K562 (cell line): ENCODE measurements at regions not wholly inside any gene's neighbourhood (a gene's known extent, or its start where the extent isn't known, plus 50 kb on each side); places are given as distances from the start of the nearest gene placed in this dataset.

Source experiments
- ATAC-seq: fragments of 200-7000 bp; cut with Tn5 transposase; 3 replicates; pipeline ENCODE4 v1.9.1; 2020; ENCODE audit warnings: moderate library complexity
- BruUV-seq: library from RNA; stranded (reverse); fragments of 400-500 nt; replicated peaks from 2 replicates; lab custom pipeline; 2021; lab: Mats Ljungman, UMichigan
- CTCF ChIA-PET: fragments of 300-600 bp; formaldehyde crosslinking; extraction: SDS; loops from one replicate; lab custom pipeline; 2021; ENCODE audit warnings: low intra/inter-chr PET ratio; lab: Yijun Ruan, JAX
- POLR2A ChIA-PET: fragments of 300-600, 350-650 bp; sonication (Branson Sonifier 250); formaldehyde crosslinking; extraction: SDS; loops from one replicate; lab custom pipeline; 2021; ENCODE audit warnings: antibody characterized with exemption, inconsistent platforms; lab: Yijun Ruan, JAX
- DNase-seq, 4 experiments: peaks; one replicate each; pipeline versions ENCODE4 v3.0.0 to v3.0.0-alpha.2; 2011 to 2018; ENCODE audit warnings: low spot score in 3 of 4, mixed read lengths in 3 of 4; ENCODE audit errors: extremely low read depth in 1 of 4
- FAIRE-seq: peaks from 2 replicates; lab custom pipeline; 2011; peaks lifted over from hg19 to GRCh38; lab: Jason Lieb, UNC
- H2AFZ ChIP-seq: 2 replicates; pipeline ENCODE4 v1.6.0; 2011; ENCODE audit warnings: low read depth, low read length, control low read depth, inconsistent platforms
- H3K27ac ChIP-seq: fragments of 200-600 bp; 3 replicates; pipeline ENCODE4 v1.8.0; 2011; ENCODE audit warnings: low read depth, mild to moderate bottlenecking, control low read depth, inconsistent platforms, low read length, moderate library complexity, mixed read lengths; ENCODE audit errors: extremely low read depth
- H3K27me3 ChIP-seq, 2 experiments: fragments of 300-600 bp in 1 of 2; 2 replicates in 1 of 2; 3 replicates in 1 of 2; pipeline versions ENCODE4 v1.6.0 to v1.8.0; 2011; ENCODE audit warnings: inconsistent platforms in 2 of 2, low read length in 2 of 2, mild to moderate bottlenecking in 1 of 2, mixed read lengths in 1 of 2, moderate library complexity in 1 of 2; ENCODE audit not compliant: control insufficient read depth in 2 of 2, insufficient read depth in 2 of 2
- H3K36me3 ChIP-seq: fragments of 300-600 bp; 3 replicates; pipeline ENCODE4 v1.8.0; 2011; ENCODE audit warnings: mild to moderate bottlenecking, low read length, inconsistent platforms; ENCODE audit not compliant: control insufficient read depth, insufficient read depth
- H3K4me1 ChIP-seq, 2 experiments: fragments of 200-600 bp in 1 of 2; replicated peaks in 1 of 2; 2 replicates in 1 of 2; 3 replicates in 1 of 2; pipeline versions ENCODE4 v1.5.1 to v1.8.0; 2011; ENCODE audit warnings: inconsistent platforms in 2 of 2, low read length in 2 of 2, mild to moderate bottlenecking in 1 of 2, mixed read lengths in 1 of 2, moderate library complexity in 1 of 2; ENCODE audit not compliant: control insufficient read depth in 2 of 2, insufficient read depth in 2 of 2
- H3K4me2 ChIP-seq: 2 replicates; pipeline ENCODE4 v1.6.1; 2011; ENCODE audit warnings: low read length, control low read depth, inconsistent platforms, mixed read lengths; ENCODE audit not compliant: insufficient read depth
- H3K4me3 ChIP-seq: fragments of 200-600 bp; sonication (generic), shearing (Covaris generic); 2 replicates; pipeline ENCODE4 v1.5.1; 2016; ENCODE audit warnings: control low read depth, inconsistent platforms
- H3K79me2 ChIP-seq: fragments of 200-600 bp; 3 replicates; pipeline ENCODE4 v1.8.0; 2011; ENCODE audit warnings: low read length, inconsistent platforms; ENCODE audit not compliant: control insufficient read depth, insufficient read depth
- H3K9ac ChIP-seq, 2 experiments: 2 replicates each; pipeline versions ENCODE4 v1.6.0 to v1.6.1; 2011; ENCODE audit warnings: low read depth in 2 of 2, low read length in 2 of 2, control low read depth in 1 of 2, inconsistent platforms in 1 of 2, mild to moderate bottlenecking in 1 of 2, mixed read lengths in 1 of 2; ENCODE audit not compliant: insufficient read depth in 1 of 2
- H3K9me1 ChIP-seq: one replicate; pipeline ENCODE4 v1.6.0; 2011; ENCODE audit warnings: inconsistent platforms, mild to moderate bottlenecking, low read length, moderate library complexity; ENCODE audit not compliant: control insufficient read depth, insufficient read depth
- H3K9me3 ChIP-seq: replicated peaks from 2 replicates; pipeline ENCODE4 v1.5.1; 2011; ENCODE audit warnings: low read depth, low read length, inconsistent platforms; ENCODE audit not compliant: control insufficient read depth, insufficient read depth
- H4K20me1 ChIP-seq: replicated peaks from 2 replicates; pipeline ENCODE4 v1.6.1; 2011; ENCODE audit warnings: low read length, inconsistent platforms, mixed read lengths; ENCODE audit not compliant: control insufficient read depth, insufficient read depth
- COPS2 ChIP-seq: fragments of 450-650 bp; conservative IDR thresholded peaks from 2 replicates; pipeline ENCODE4 v1.6.1; 2016; ENCODE audit warnings: mild to moderate bottlenecking, moderate library complexity
- E2F6 ChIP-seq, 2 experiments: IDR thresholded peaks; 2 replicates each; pipeline ENCODE4 v1.6.1; 2011; ENCODE audit warnings: borderline replicate concordance in 1 of 2, control low read depth in 1 of 2, low read depth in 1 of 2, low read length in 1 of 2, mild to moderate bottlenecking in 1 of 2, mixed read lengths in 1 of 2, moderate library complexity in 1 of 2; ENCODE audit not compliant: insufficient read depth in 1 of 2, insufficient read length in 1 of 2, poor library complexity in 1 of 2, severe bottlenecking in 1 of 2; ENCODE audit errors: extremely low read depth in 1 of 2
- HOMEZ ChIP-seq: fragments of 250-450 bp; sonication (Bioruptor Pico); IDR thresholded peaks from 2 replicates; pipeline ENCODE4 v1.4.0; 2020; ENCODE audit warnings: mild to moderate bottlenecking, moderate library complexity
- LEF1 ChIP-seq: fragments of 450-650 bp; IDR thresholded peaks from 2 replicates; pipeline ENCODE4 v1.6.1; 2016; ENCODE audit warnings: mild to moderate bottlenecking
- PCBP1 ChIP-seq: fragments of 200-400 bp; formaldehyde crosslinking; IDR thresholded peaks from 2 replicates; pipeline ENCODE4 v1.6.1; 2018; ENCODE audit warnings: mild to moderate bottlenecking, low read depth, low read length; ENCODE audit not compliant: poor library complexity, severe bottlenecking
- PHF21A ChIP-seq: fragments of 450-650 bp; IDR thresholded peaks from 2 replicates; pipeline ENCODE4 v1.6.1; 2017; ENCODE audit warnings: low read depth, borderline replicate concordance
- RBM34 ChIP-seq: fragments of 200-400 bp; formaldehyde crosslinking; IDR thresholded peaks from 2 replicates; pipeline ENCODE4 v1.6.1; 2018; ENCODE audit warnings: low read length, borderline replicate concordance; ENCODE audit not compliant: insufficient read depth
- SNIP1 ChIP-seq: fragments of 450-650 bp; IDR thresholded peaks from 2 replicates; pipeline ENCODE4 v1.7.1; 2017; ENCODE audit warnings: low read depth, mild to moderate bottlenecking
- TEAD2 ChIP-seq: fragments of 450-650 bp; IDR thresholded peaks from 2 replicates; pipeline ENCODE4 v1.6.1; 2016; ENCODE audit warnings: missing genetic modification characterization, control low read depth, missing compliant biosample characterization
- ZBTB34 ChIP-seq: fragments of 250-450 bp; sonication (Bioruptor Pico); IDR thresholded peaks from 2 replicates; pipeline ENCODE4 v1.8.0; 2021; ENCODE audit warnings: mild to moderate bottlenecking, moderate library complexity
- ZNF12 ChIP-seq: sonication (generic); formaldehyde crosslinking; IDR thresholded peaks from 2 replicates; pipeline ENCODE4 v1.4.0; 2020; ENCODE audit warnings: mild to moderate bottlenecking, missing genetic modification reagents
- ZNF212 ChIP-seq: fragments of 450-650 bp; formaldehyde crosslinking; IDR thresholded peaks from 2 replicates; pipeline ENCODE4 v1.4.0; 2020; ENCODE audit warnings: mild to moderate bottlenecking
- ZNF644 ChIP-seq: fragments of 200-800 bp; sonication (Bioruptor generic); IDR thresholded peaks from 2 replicates; pipeline ENCODE4 v1.6.1; 2016; ENCODE audit warnings: low read depth, missing genetic modification characterization, missing compliant biosample characterization
- WGBS: fragments of 100-300 bp; shearing (Covaris generic); methylation state at CpG from one replicate; pipeline ENCODE4 v1.1.6; 2016; ENCODE audit warnings: low coverage, mixed read lengths; ENCODE audit not compliant: insufficient coverage; ENCODE audit errors: missing lambda C conversion rate; 5-methylcytosine and 5-hydroxymethylcytosine counted together
- in situ Hi-C: fragments of 300-500 bp; cut with MboI; formaldehyde crosslinking; loops from 4 replicates; pipeline ENCODE4 v1.15.0; 2018; ENCODE audit warnings: inconsistent platforms, mixed read lengths
- intact Hi-C: fragments of 100-400 bp; cut with micrococcal nuclease; formaldehyde crosslinking; loops from 2 replicates; pipeline ENCODE4 v1.14.2; 2022

- Histone ChIP-seq H3K27ac (no peak overlapping the region), H3K4me2 (no peak overlapping the region), H3K9ac (no peak overlapping the region), H3K9me3 (no peaks in the 10 kb centered on the region), H3K27me3 (no peaks in the 10 kb centered on the region), H3K4me3 (no peak overlapping the region), H3K4me1 (no peaks in the 10 kb centered on the region), H2AFZ (no peak overlapping the region), H3K9me1 (no peaks in the 10 kb centered on the region), H3K36me3 (no peaks in the 10 kb centered on the region), H3K79me2 (no peaks in the 10 kb centered on the region), H4K20me1 (no peaks in the 10 kb centered on the region)
- intact Hi-C loops (no loop called here), in situ Hi-C loops (no loop called here)
- 7% methylated on average over 1 of the region's 1 CpG for WGBS
- no peak for DNase-seq
- no peak for FAIRE-seq
- TF ChIP-seq PHF21A (no peak), ZNF212 (no peak)
- ChIA-PET POLR2A (no interaction called here), CTCF (no interaction called here)
- BruUV-seq: no TSS peak
- no peak for ATAC-seq
Observed at GRCh38 chr4:96519291-96519690, 679.4 kb downstream of the PDHA2 start.

- H4K20me1 ChIP-seq: no peaks in the 10 kb centered on the region
- no peaks in the 10 kb centered on the region for H3K9me3 ChIP-seq
- H3K27ac ChIP-seq: no peak overlapping the region
- ATAC-seq: no peak
- no peak for DNase-seq
- H3K36me3 ChIP-seq: no peaks in the 10 kb centered on the region
- CTCF ChIA-PET: no interaction called here
- no peak overlapping the region for H3K4me3 ChIP-seq
- H2AFZ ChIP-seq: no peak overlapping the region
- WGBS: 6% methylated on average over 13 of the region's 18 CpGs
- no peak overlapping the region for H3K4me2 ChIP-seq
- no peak overlapping the region for H3K9ac ChIP-seq
- H3K4me1 ChIP-seq: no peaks in the 10 kb centered on the region
- intact Hi-C loops: no loop called here
- in situ Hi-C loops: no loop called here
- no peaks in the 10 kb centered on the region for H3K9me1 ChIP-seq
- BruUV-seq: no TSS peak
- H3K79me2 ChIP-seq: no peaks in the 10 kb centered on the region
- FAIRE-seq: no peak
- no peaks in the 10 kb centered on the region for H3K27me3 ChIP-seq
- POLR2A ChIA-PET: no interaction called here
- TF ChIP-seq PCBP1: no peak
- no peak for TF ChIP-seq RBM34
- TF ChIP-seq ZBTB34 (CRISPR knock-in tag): no peak
- no peak for TF ChIP-seq E2F6 (IDR thresholded peaks at IDR 0.05; ENCODE audit: borderline replicate concordance in 1 of 2, extremely low read depth in 1 of 2, insufficient read depth in 1 of 2, insufficient read length in 1 of 2, low read depth in 1 of 2, low read length in 1 of 2, poor library complexity in 1 of 2, severe bottlenecking in 1 of 2)
- TF ChIP-seq SNIP1: no peak
- TF ChIP-seq HOMEZ (CRISPR knock-in tag): no peak
- TF ChIP-seq LEF1: no peak
- TF ChIP-seq TEAD2: no peak
- no peak for TF ChIP-seq COPS2
- TF ChIP-seq ZNF644 (tag): no peak
- no peak for TF ChIP-seq ZNF12 (CRISPR knock-in tag)
Observed at GRCh38 chr4:96521046-96521536, 681.2 kb downstream of the PDHA2 start.
